Keratinocyte (primary cell): ENCODE measurements at regions not wholly inside any gene's neighbourhood (a gene's known extent, or its start where the extent isn't known, plus 50 kb on each side); places are given as distances from the start of the nearest gene placed in this dataset.

Source experiments
- DNase-seq: peaks from one replicate; pipeline ENCODE4 v3.0.0-alpha.2; 2011; ENCODE audit warnings: low read depth, missing footprints, low spot score
- FAIRE-seq: peaks from 2 replicates; lab custom pipeline; 2011; peaks lifted over from hg19 to GRCh38; lab: Jason Lieb, UNC
- H2AFZ ChIP-seq: 2 replicates; pipeline ENCODE4 v1.6.0; 2012; ENCODE audit warnings: low read length, control low read depth, inconsistent platforms; ENCODE audit not compliant: control insufficient read depth
- H3K27ac ChIP-seq: 2 replicates; pipeline ENCODE4 v1.5.1; 2011; ENCODE audit warnings: low read length; ENCODE audit not compliant: control insufficient read depth, insufficient read depth
- H3K27me3 ChIP-seq: 3 replicates; pipeline ENCODE4 v1.6.0; 2011; ENCODE audit warnings: low read length; ENCODE audit not compliant: control insufficient read depth, insufficient read depth; ENCODE audit errors: extremely low read depth
- H3K36me3 ChIP-seq, 2 experiments: 2 replicates in 1 of 2; 3 replicates in 1 of 2; pipeline ENCODE4 v1.5.1; 2011; ENCODE audit warnings: low read length in 2 of 2, mild to moderate bottlenecking in 1 of 2; ENCODE audit not compliant: control insufficient read depth in 2 of 2, insufficient read depth in 2 of 2; ENCODE audit errors: extremely low read depth in 1 of 2
- H3K4me1 ChIP-seq: 3 replicates; pipeline ENCODE4 v1.5.1; 2011; ENCODE audit warnings: low read length; ENCODE audit not compliant: control insufficient read depth, insufficient read depth; ENCODE audit errors: extremely low read depth
- H3K4me2 ChIP-seq: 3 replicates; pipeline ENCODE4 v1.6.0; 2011; ENCODE audit warnings: low read depth, low read length; ENCODE audit not compliant: control insufficient read depth, insufficient read depth; ENCODE audit errors: extremely low read depth
- H3K4me3 ChIP-seq, 3 experiments: fragments of 200-600 bp in 1 of 3; sonication (generic) in 1 of 3; 2 replicates in 2 of 3; 3 replicates in 1 of 3; pipeline ENCODE4 v1.5.1; 2011 to 2016; ENCODE audit warnings: low read length in 3 of 3, mild to moderate bottlenecking in 3 of 3, control low read depth in 2 of 3, inconsistent platforms in 1 of 3, low read depth in 1 of 3, mixed read lengths in 1 of 3, mixed run types in 1 of 3, moderate library complexity in 1 of 3; ENCODE audit not compliant: control insufficient read depth in 2 of 3, insufficient read depth in 2 of 3; ENCODE audit errors: extremely low read depth in 1 of 3
- H3K79me2 ChIP-seq: 2 replicates; pipeline ENCODE4 v1.6.0; 2012; ENCODE audit warnings: low read length; ENCODE audit not compliant: control insufficient read depth, insufficient read depth
- H3K9ac ChIP-seq: 3 replicates; pipeline ENCODE4 v1.6.0; 2011; ENCODE audit warnings: low read length; ENCODE audit not compliant: control insufficient read depth, insufficient read depth; ENCODE audit errors: extremely low read depth
- H3K9me1 ChIP-seq: 3 replicates; pipeline ENCODE4 v1.6.0; 2011; ENCODE audit warnings: low read length; ENCODE audit not compliant: control insufficient read depth, insufficient read depth; ENCODE audit errors: extremely low read depth
- H3K9me3 ChIP-seq: 2 replicates; pipeline ENCODE4 v1.5.1; 2012; ENCODE audit warnings: low read depth, low read length; ENCODE audit not compliant: control insufficient read depth
- H4K20me1 ChIP-seq: 3 replicates; pipeline ENCODE4 v1.6.0; 2011; ENCODE audit warnings: low read length; ENCODE audit not compliant: control insufficient read depth, insufficient read depth; ENCODE audit errors: extremely low read depth
- CTCF ChIP-seq, 3 experiments: IDR thresholded peaks in 1 of 3; conservative IDR thresholded peaks in 1 of 3; optimal IDR thresholded peaks in 1 of 3; 2 replicates in 2 of 3; 3 replicates in 1 of 3; pipeline versions ENCODE3 to v1.5.1; 2011; ENCODE audit warnings: low read length in 3 of 3, mild to moderate bottlenecking in 3 of 3, moderate library complexity in 2 of 3, control low read depth in 1 of 3, inconsistent platforms in 1 of 3; ENCODE audit not compliant: insufficient read depth in 2 of 3; ENCODE audit errors: extremely low read depth in 1 of 3
- EZH2 ChIP-seq: IDR thresholded peaks from one replicate; pipeline ENCODE4 v1.6.1; 2012; ENCODE audit warnings: inconsistent platforms, mild to moderate bottlenecking, low read length, moderate library complexity
- dilution Hi-C: fragments of 300-500 bp; cut with MboI; formaldehyde crosslinking; loops from one replicate; pipeline ENCODE4 v1.7.0; 2020; ENCODE audit warnings: low sequenced_read_pairs; ENCODE audit not compliant: extremely low pct_ligation_motif_present

DNA sequence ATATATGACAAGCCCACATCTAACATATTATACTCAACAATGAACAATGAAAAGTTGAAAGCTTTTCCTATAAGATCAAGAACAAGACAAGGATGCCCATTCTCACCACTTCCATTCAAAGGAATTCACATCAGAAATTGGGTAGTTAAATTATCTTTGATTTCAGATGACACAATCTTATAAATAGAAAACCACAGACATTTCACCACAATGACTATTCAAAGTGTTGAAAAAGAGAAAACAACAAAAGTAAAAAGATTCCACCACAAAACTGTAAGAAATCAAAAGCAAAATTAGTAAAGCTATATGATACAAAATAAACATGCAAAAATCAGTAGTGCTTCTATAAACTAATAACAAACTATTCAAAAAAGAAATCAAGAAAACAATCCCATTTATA, 279.7 kb upstream of the MYT1L start:
- Histone ChIP-seq H3K4me2 (no peak overlapping the region), H3K9me3 (no peaks in the 10 kb centered on the region), H3K4me3 (no peak overlapping the region), H3K4me1 (peaks cover 2% of the 10 kb centered on the region), H3K9ac (no peak overlapping the region), H3K36me3 (no peaks in the 10 kb centered on the region), H3K79me2 (no peaks in the 10 kb centered on the region), H3K27me3 (no peaks in the 10 kb centered on the region), H2AFZ (no peak overlapping the region), H3K27ac (no peak overlapping the region), H4K20me1 (no peaks in the 10 kb centered on the region), H3K9me1 (no peaks in the 10 kb centered on the region)
- dilution Hi-C loops: no loop called here
- no peak for DNase-seq
- no peak for FAIRE-seq
- TF ChIP-seq EZH2 (no peak), CTCF (optimal IDR thresholded peaks at IDR 0.05 in 1 of 3, IDR thresholded peaks at IDR 0.05 in 1 of 3, conservative IDR thresholded peaks at IDR 0.05 in 1 of 3; ENCODE audit: extremely low read depth in 1 of 3, insufficient read depth in 2 of 3, low read length in 3 of 3) (no peak)

- FAIRE-seq (no peak), DNase-seq (no peak)
- no peaks in the 10 kb centered on the region for H3K9me1 ChIP-seq
Observed at GRCh38 chr2:2600366-2600765, 269.3 kb upstream of the MYT1L start.

More at GRCh38 chr2:2600366-2600765, 269.3 kb upstream of the MYT1L start:
- Histone ChIP-seq H2AFZ (no peak overlapping the region), H3K36me3 (no peaks in the 10 kb centered on the region), H4K20me1 (no peaks in the 10 kb centered on the region), H3K27me3 (no peaks in the 10 kb centered on the region), H3K27ac (no peak overlapping the region), H3K4me3 (no peak overlapping the region), H3K4me1 (no peaks in the 10 kb centered on the region), H3K79me2 (no peaks in the 10 kb centered on the region), H3K9me3 (no peaks in the 10 kb centered on the region), H3K9ac (no peak overlapping the region), H3K4me2 (no peak overlapping the region)
- no peak for TF ChIP-seq CTCF (optimal IDR thresholded peaks at IDR 0.05 in 1 of 3, IDR thresholded peaks at IDR 0.05 in 1 of 3, conservative IDR thresholded peaks at IDR 0.05 in 1 of 3; ENCODE audit: extremely low read depth in 1 of 3, insufficient read depth in 2 of 3, low read length in 3 of 3)
- dilution Hi-C loops: no loop called here
